Sigmoid colon (tissue), 6 donors: ENCODE measurements at regions not wholly inside any gene's neighbourhood (a gene's known extent, or its start where the extent isn't known, plus 50 kb on each side); places are given as distances from the start of the nearest gene placed in this dataset.

Source experiments
- DNase-seq: peaks from one replicate; pipeline ENCODE4 v3.0.0-alpha.2; 2019
- H3K27ac ChIP-seq, 4 donors: fragments of 200-600 bp; sonication (generic); one replicate each; pipeline ENCODE4 v1.5.1; 2016 to 2019; ENCODE audit warnings: mild to moderate bottlenecking in 1 of 4
- H3K27me3 ChIP-seq, 3 donors: fragments of 200-600 bp; sonication (generic); one replicate each; pipeline ENCODE4 v1.5.1; 2019; ENCODE audit warnings: mild to moderate bottlenecking in 1 of 3
- H3K36me3 ChIP-seq, 4 donors: fragments of 200-600 bp; sonication (generic); one replicate each; pipeline ENCODE4 v1.5.1; 2016 to 2019
- H3K4me1 ChIP-seq, 4 donors: fragments of 200-600 bp; sonication (generic); one replicate each; pipeline ENCODE4 v1.5.1; 2017 to 2019
- H3K4me3 ChIP-seq, 4 donors: fragments of 200-600 bp; sonication (generic); one replicate each; pipeline ENCODE4 v1.5.1; 2017 to 2019; ENCODE audit warnings: mild to moderate bottlenecking in 2 of 4, moderate library complexity in 1 of 4
- H3K9me3 ChIP-seq, 4 donors: fragments of 200-600 bp in 3 of 4; sonication (generic) in 3 of 4; one replicate each; pipeline versions ENCODE4 v1.5.1 to v1.6.1; 2013 to 2019
- CTCF ChIP-seq, 4 experiments: fragments of 450-650 bp in 3 of 4; fragments of 200-600 bp in 1 of 4; IDR thresholded peaks; one replicate each; pipeline ENCODE4 v1.5.1; 2016 to 2019; ENCODE audit warnings: antibody characterized with exemption in 4 of 4, mild to moderate bottlenecking in 3 of 4, moderate library complexity in 2 of 4
- EP300 ChIP-seq, 4 donors: sonication (generic); formaldehyde crosslinking; IDR thresholded peaks; one replicate each; pipeline ENCODE4 v1.6.1; 2017; ENCODE audit warnings: antibody characterized with exemption in 4 of 4
- POLR2A ChIP-seq, 2 donors: fragments of 450-650 bp; IDR thresholded peaks; one replicate each; pipeline ENCODE4 v1.6.1; 2016; ENCODE audit warnings: antibody characterized with exemption in 2 of 2, mild to moderate bottlenecking in 2 of 2, moderate library complexity in 2 of 2
- POLR2AphosphoS5 ChIP-seq, 4 donors: sonication (generic); formaldehyde crosslinking; IDR thresholded peaks; one replicate each; pipeline ENCODE4 v1.6.1; 2017; ENCODE audit warnings: antibody characterized with exemption in 4 of 4
- WGBS, 2 donors: extraction: QIAGEN DNeasy Blood & Tissue Kit; methylation state at CpG; one replicate each; pipeline ENCODE4 v1.1.7; 2013; 5-methylcytosine and 5-hydroxymethylcytosine counted together
- intact Hi-C: fragments of 100-400 bp; cut with DNase I; formaldehyde crosslinking; loops from one replicate; pipeline ENCODE4 v1.15.1; 2023
- donor health status: healthy with polysubstance abuse.
- donor health status: healthy.

GRCh38 chr7:153838591-153838990, 213.6 kb upstream of the DPP6 start:
- Histone ChIP-seq H3K27ac (no peak overlapping the region), H3K4me3 (no peak overlapping the region), H3K36me3 (no peaks in the 10 kb centered on the region), H3K27me3 (no peaks in the 10 kb centered on the region), H3K9me3 (no peaks in the 10 kb centered on the region), H3K4me1 (peaks cover 0 to 27% (median 16%) of the 10 kb centered on the region in 4 donors)
- TF ChIP-seq POLR2AphosphoS5 (IDR thresholded peaks at IDR 0.05) (no peak), POLR2A (IDR thresholded peaks at IDR 0.05) (no peak), CTCF (IDR thresholded peaks at IDR 0.05) (no peak), EP300 (IDR thresholded peaks at IDR 0.05) (no peak)
- DNase-seq, result no peak
- intact Hi-C loops, result loop anchor here (5.0 kb wide), 1 partner anchor 316 kb away; no protein-coding TSS in a partner anchor
- WGBS, 2 donors, result 73 to 79% methylated on average over 4 of the region's 4 CpGs

- no peak for DNase-seq
- intact Hi-C loops, result no loop called here
- WGBS, 2 donors, result 91 to 92% methylated on average over 5 of the region's 5 CpGs
Measured at GRCh38 chr7:153840861-153841260, 211.3 kb upstream of the DPP6 start.

GRCh38 chr7:153847828-153848227, 204.4 kb upstream of the DPP6 start:
- no peak overlapping the region for H3K4me3 ChIP-seq
- WGBS, 2 donors, result 87 to 89% methylated on average over 11 of the region's 11 CpGs
- no peak for DNase-seq
- no peak overlapping the region for H3K27ac ChIP-seq
- no peaks in the 10 kb centered on the region for H3K27me3 ChIP-seq
- TF ChIP-seq CTCF (IDR thresholded peaks at IDR 0.05) (no peak), POLR2AphosphoS5 (IDR thresholded peaks at IDR 0.05) (no peak), POLR2A (IDR thresholded peaks at IDR 0.05) (no peak), EP300 (IDR thresholded peaks at IDR 0.05) (no peak)
- peaks cover 0 to 4% (median 0%) of the 10 kb centered on the region in 4 donors for H3K9me3 ChIP-seq
- H3K36me3 ChIP-seq, result no peaks in the 10 kb centered on the region
- no peaks in the 10 kb centered on the region for H3K4me1 ChIP-seq
- intact Hi-C loops, result no loop called here

More at GRCh38 chr7:153840861-153841260, 211.3 kb upstream of the DPP6 start:
- H3K36me3 ChIP-seq, result no peaks in the 10 kb centered on the region
- H3K9me3 ChIP-seq, result no peaks in the 10 kb centered on the region
- no peak overlapping the region for H3K27ac ChIP-seq
- TF ChIP-seq EP300 (IDR thresholded peaks at IDR 0.05) (no peak), CTCF (IDR thresholded peaks at IDR 0.05) (no peak), POLR2AphosphoS5 (IDR thresholded peaks at IDR 0.05) (no peak), POLR2A (IDR thresholded peaks at IDR 0.05) (no peak)
- no peaks in the 10 kb centered on the region for H3K27me3 ChIP-seq
- H3K4me3 ChIP-seq, result no peak overlapping the region
- H3K4me1 ChIP-seq, result peaks cover 0 to 4% (median 3%) of the 10 kb centered on the region in 4 donors

- no peaks in the 10 kb centered on the region for H3K36me3 ChIP-seq
- H3K4me1 ChIP-seq, result peaks cover 0 to 2% (median 1%) of the 10 kb centered on the region in 4 donors
- peaks cover 0 to 4% (median under 1%) of the 10 kb centered on the region in 4 donors for H3K9me3 ChIP-seq
- H3K4me3 ChIP-seq, result no peak overlapping the region
- H3K27me3 ChIP-seq, result no peaks in the 10 kb centered on the region
- no peak overlapping the region for H3K27ac ChIP-seq
- 80 to 85% methylated on average over 4 of the region's 4 CpGs for WGBS, 2 donors
- intact Hi-C loops, result no loop called here
- no peak for DNase-seq
- TF ChIP-seq POLR2A (IDR thresholded peaks at IDR 0.05) (no peak), CTCF (IDR thresholded peaks at IDR 0.05) (no peak), EP300 (IDR thresholded peaks at IDR 0.05) (no peak), POLR2AphosphoS5 (IDR thresholded peaks at IDR 0.05) (no peak)
Measured at GRCh38 chr7:153852261-153852660, 199.9 kb upstream of the DPP6 start.

GRCh38 chr7:153858355-153858754, 193.8 kb upstream of the DPP6 start:
- peaks cover 0 to 22% (median 17%) of the 10 kb centered on the region in 4 donors for H3K4me1 ChIP-seq
- no peaks in the 10 kb centered on the region for H3K27me3 ChIP-seq
- H3K4me3 ChIP-seq, result no peak overlapping the region
- TF ChIP-seq EP300 (IDR thresholded peaks at IDR 0.05) (peak in 2 of 4 donors; percentile 4 to 26), POLR2AphosphoS5 (IDR thresholded peaks at IDR 0.05) (peak in 2 of 4 donors; percentile 18 to 69), CTCF (IDR thresholded peaks at IDR 0.05) (no peak), POLR2A (IDR thresholded peaks at IDR 0.05) (no peak)
- H3K27ac ChIP-seq, result peak overlapping the region in 3 of 4 donors; percentile 47 to 72 (median 67)
- WGBS, 2 donors, result 57 to 64% methylated on average over 4 of the region's 4 CpGs
- peaks cover 0 to 1% (median 0%) of the 10 kb centered on the region in 4 donors for H3K9me3 ChIP-seq
- DNase-seq, result peak; percentile 69
- H3K36me3 ChIP-seq, result no peaks in the 10 kb centered on the region
- intact Hi-C loops, result no loop called here
